Endothelial cell of umbilical vein (primary cell): ENCODE measurements at regions not wholly inside any gene's neighbourhood (a gene's known extent, or its start where the extent isn't known, plus 50 kb on each side); places are given as distances from the start of the nearest gene placed in this dataset.
"Not testable (repeated sequence)": the region's sequence is repeated elsewhere in the genome, so short reads cannot be mapped to it uniquely, and the experiment has no call there.

Source experiments
- BruUV-seq: library from RNA; stranded (reverse); fragments of 400-500 nt; replicated peaks from 2 replicates; lab custom pipeline; 2021; lab: Mats Ljungman, UMichigan
- CTCF ChIA-PET: fragments of 300-600, 350-600 bp; sonication (Branson Sonifier 250); formaldehyde crosslinking; loops from one replicate; lab custom pipeline; 2021; ENCODE audit warnings: antibody characterized with exemption, inconsistent platforms; lab: Charles Lee
- POLR2A ChIA-PET: fragments of 300-600, 350-600 bp; sonication (Branson Sonifier 250); formaldehyde crosslinking; loops from one replicate; lab custom pipeline; 2021; ENCODE audit warnings: antibody characterized with exemption, inconsistent platforms; lab: Charles Lee
- DNase-seq: peaks from one replicate; pipeline ENCODE4 v3.0.0-alpha.2; 2011; ENCODE audit warnings: low read depth, low spot score
- FAIRE-seq: peaks from 2 replicates; lab custom pipeline; 2011; peaks lifted over from hg19 to GRCh38; lab: Jason Lieb, UNC
- H2AFZ ChIP-seq: 2 replicates; pipeline ENCODE4 v1.6.0; 2012; ENCODE audit warnings: low read depth, low read length, control low read depth, inconsistent platforms
- H3K27ac ChIP-seq: 2 replicates; pipeline ENCODE4 v1.5.1; 2011; ENCODE audit warnings: low read depth, mild to moderate bottlenecking, control low read depth, low read length, moderate library complexity; ENCODE audit not compliant: insufficient read depth
- H3K27me3 ChIP-seq, 2 experiments: 2 replicates each; pipeline versions ENCODE4 v1.6.0 to v1.6.1; 2011; ENCODE audit warnings: low read length in 2 of 2, mixed read lengths in 1 of 2; ENCODE audit not compliant: control insufficient read depth in 2 of 2, insufficient read depth in 2 of 2
- H3K36me3 ChIP-seq, 2 experiments: 2 replicates in 1 of 2; 3 replicates in 1 of 2; pipeline ENCODE4 v1.5.1; 2011; ENCODE audit warnings: low read length in 2 of 2, mild to moderate bottlenecking in 1 of 2, moderate library complexity in 1 of 2; ENCODE audit not compliant: control insufficient read depth in 2 of 2, insufficient read depth in 2 of 2; ENCODE audit errors: extremely low read depth in 1 of 2
- H3K4me1 ChIP-seq: 3 replicates; pipeline ENCODE4 v1.5.1; 2011; ENCODE audit warnings: mild to moderate bottlenecking, low read length; ENCODE audit not compliant: control insufficient read depth, insufficient read depth; ENCODE audit errors: extremely low read depth
- H3K4me2 ChIP-seq: 2 replicates; pipeline ENCODE4 v1.6.1; 2011; ENCODE audit warnings: low read length, control low read depth, mixed read lengths; ENCODE audit not compliant: insufficient read depth
- H3K4me3 ChIP-seq, 3 experiments: fragments of 200-600 bp in 1 of 3; sonication (generic), shearing (Covaris generic) in 1 of 3; replicated peaks in 1 of 3; 2 replicates each; pipeline ENCODE4 v1.5.1; 2011 to 2016; ENCODE audit warnings: control low read depth in 3 of 3, low read length in 3 of 3, mild to moderate bottlenecking in 2 of 3, inconsistent platforms in 1 of 3, low read depth in 1 of 3, moderate library complexity in 1 of 3; ENCODE audit not compliant: insufficient read depth in 1 of 3
- H3K79me2 ChIP-seq: 2 replicates; pipeline ENCODE4 v1.6.0; 2012; ENCODE audit warnings: low read length, inconsistent platforms; ENCODE audit not compliant: control insufficient read depth, insufficient read depth
- H3K9ac ChIP-seq: replicated peaks from 2 replicates; pipeline ENCODE3; 2011; ENCODE audit warnings: low read length, control low read depth; ENCODE audit not compliant: insufficient read depth; ENCODE audit errors: extremely low read depth
- H3K9me1 ChIP-seq: replicated peaks from 3 replicates; pipeline ENCODE4 v1.6.0; 2011; ENCODE audit warnings: mild to moderate bottlenecking, low read length; ENCODE audit not compliant: control insufficient read depth, insufficient read depth; ENCODE audit errors: extremely low read depth
- H3K9me3 ChIP-seq: replicated peaks from 2 replicates; pipeline ENCODE4 v1.5.1; 2012; ENCODE audit warnings: low read length, inconsistent platforms; ENCODE audit not compliant: control insufficient read depth, insufficient read depth
- H4K20me1 ChIP-seq: replicated peaks from 2 replicates; pipeline ENCODE3; 2011; ENCODE audit warnings: mild to moderate bottlenecking, low read length; ENCODE audit not compliant: control insufficient read depth, insufficient read depth; ENCODE audit errors: extremely low read depth
- MYC ChIP-seq: IDR thresholded peaks from one replicate; pipeline ENCODE4 v1.6.1; 2011; ENCODE audit warnings: mild to moderate bottlenecking, low read depth, low read length
- dilution Hi-C: fragments of 300-500 bp; cut with MboI; formaldehyde crosslinking; loops from one replicate; pipeline ENCODE4 v1.15.0; 2019; ENCODE audit warnings: low sequenced_read_pairs; ENCODE audit not compliant: extremely low pct_ligation_motif_present
- intact Hi-C: fragments of 100-400 bp; cut with micrococcal nuclease; formaldehyde crosslinking; loops from one replicate; pipeline ENCODE4 v1.10.0; 2022
- TF ChIP-seq, protein P1 (sequence below): IDR thresholded peaks from 2 replicates; pipeline ENCODE4 v1.6.1; 2011; ENCODE audit not compliant: insufficient read depth, insufficient read length

DNA sequence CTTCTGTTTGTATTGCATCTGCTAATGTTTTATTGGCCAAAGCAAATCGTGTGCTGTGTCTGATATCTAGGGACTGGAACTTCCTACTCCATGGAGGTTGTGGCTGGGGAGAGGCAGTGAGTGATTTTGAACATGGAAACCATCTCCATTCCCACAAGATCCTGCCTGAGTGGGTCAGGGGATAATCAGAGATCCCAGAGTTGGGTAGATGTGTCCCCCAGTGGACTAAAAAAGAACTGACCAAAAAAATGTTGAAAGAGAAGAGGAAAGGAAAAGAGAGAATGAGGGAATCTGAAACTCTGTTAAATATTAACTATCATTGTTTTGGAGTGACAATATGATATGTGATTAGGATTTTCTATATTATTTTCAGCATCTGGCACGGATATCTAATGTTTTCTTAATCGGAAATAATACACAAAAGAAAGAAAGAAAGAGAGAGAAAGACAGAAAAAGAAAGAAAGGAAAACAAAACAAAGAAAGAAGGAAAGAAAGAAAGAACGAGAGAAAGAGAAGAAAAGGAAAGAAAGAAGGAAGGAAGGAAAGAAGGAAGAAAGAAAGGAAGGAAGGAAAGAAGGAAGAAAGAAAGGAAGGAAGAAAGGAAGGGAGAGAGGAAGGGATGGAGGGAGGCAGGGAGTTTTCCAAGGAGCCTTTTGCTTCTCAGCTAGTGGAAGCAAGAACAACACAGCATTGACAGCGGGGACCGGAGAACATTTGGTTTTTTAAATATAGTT is 638.5 kb downstream of the CCSER2 start:
- peak; percentile 68 for FAIRE-seq
- no TSS peak for BruUV-seq

DNA sequence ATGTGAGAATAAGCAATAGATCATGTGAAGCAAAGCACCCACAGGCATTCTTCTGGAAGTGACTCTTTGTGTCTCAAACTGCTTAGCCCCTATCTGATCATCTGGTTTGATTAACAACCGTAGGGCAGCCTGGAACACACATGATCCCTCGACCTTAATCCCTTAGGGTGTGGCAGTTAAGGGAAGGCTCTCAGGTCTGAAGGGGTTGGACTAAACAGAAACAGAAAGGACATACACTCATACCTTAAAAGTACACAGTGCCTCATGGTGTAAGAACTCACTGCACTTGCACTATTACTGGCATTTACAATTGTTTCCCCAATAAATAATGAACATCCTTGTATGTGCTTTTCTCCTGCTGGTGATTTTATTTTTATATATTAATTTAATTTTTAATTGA is 640.9 kb downstream of the CCSER2 start:
- H3K36me3 ChIP-seq, H4K20me1 ChIP-seq, intact Hi-C loops, DNase-seq, H3K27ac ChIP-seq, H3K9me3 ChIP-seq, FAIRE-seq, CTCF ChIA-PET, H3K79me2 ChIP-seq, POLR2A ChIA-PET, H3K4me3 ChIP-seq, H2AFZ ChIP-seq, H3K4me2 ChIP-seq, dilution Hi-C loops, H3K9me1 ChIP-seq, H3K4me1 ChIP-seq, H3K27me3 ChIP-seq, H3K9ac ChIP-seq, BruUV-seq: not testable (repeated sequence)

More for the DNA sequence above, 638.5 kb downstream of the CCSER2 start:
- POLR2A ChIA-PET: no interaction called here
- Histone ChIP-seq H3K79me2 (no peaks in the 10 kb centered on the region), H3K27me3 (no peaks in the 10 kb centered on the region), H3K4me1 (no peaks in the 10 kb centered on the region), H3K9ac (no peak overlapping the region), H2AFZ (no peak overlapping the region), H3K4me3 (no peak overlapping the region), H3K27ac (no peak overlapping the region), H3K9me3 (no peaks in the 10 kb centered on the region), H4K20me1 (no peaks in the 10 kb centered on the region), H3K36me3 (no peaks in the 10 kb centered on the region), H3K9me1 (no peaks in the 10 kb centered on the region), H3K4me2 (no peak overlapping the region)
- intact Hi-C loops: no loop called here
- dilution Hi-C loops: no loop called here
- TF ChIP-seq MYC: no peak
- TF ChIP-seq, protein P1, sequence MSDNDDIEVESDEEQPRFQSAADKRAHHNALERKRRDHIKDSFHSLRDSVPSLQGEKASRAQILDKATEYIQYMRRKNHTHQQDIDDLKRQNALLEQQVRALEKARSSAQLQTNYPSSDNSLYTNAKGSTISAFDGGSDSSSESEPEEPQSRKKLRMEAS: no peak
- DNase-seq: no peak
- CTCF ChIA-PET: no interaction called here
